CD14-positive monocyte (primary cell): ENCODE measurements at regions not wholly inside any gene's neighbourhood (a gene's known extent, or its start where the extent isn't known, plus 50 kb on each side); places are given as distances from the start of the nearest gene placed in this dataset.

Source experiments
- DNase-seq, 3 donors: peaks; one replicate each; pipeline ENCODE4 v3.0.0-alpha.2; 2011 to 2022
- H2AFZ ChIP-seq: 2 replicates; pipeline ENCODE4 v1.6.0; 2012; ENCODE audit warnings: mild to moderate bottlenecking, low read depth, low read length, inconsistent platforms; ENCODE audit not compliant: insufficient read depth, poor library complexity, severe bottlenecking
- H3K27ac ChIP-seq, 2 donors: 1 replicate in 1 of 2; 2 replicates in 1 of 2; pipeline ENCODE4 v1.5.1; 2012 to 2013; ENCODE audit warnings: low read length in 2 of 2, control low read depth in 1 of 2, inconsistent platforms in 1 of 2, low read depth in 1 of 2, mild to moderate bottlenecking in 1 of 2
- H3K27me3 ChIP-seq, 2 donors: one replicate each; pipeline versions ENCODE4 v1.6.0 to v1.6.1; 2011 to 2013; ENCODE audit warnings: low read length in 2 of 2; ENCODE audit not compliant: control insufficient read depth in 2 of 2, insufficient read depth in 2 of 2
- H3K36me3 ChIP-seq, 2 donors: replicated peaks in 1 of 2; 1 replicate in 1 of 2; 2 replicates in 1 of 2; pipeline versions ENCODE4 v1.5.1 to v1.6.1; 2012 to 2013; ENCODE audit warnings: low read length in 2 of 2, control low read depth in 1 of 2, inconsistent platforms in 1 of 2, mild to moderate bottlenecking in 1 of 2; ENCODE audit not compliant: insufficient read depth in 2 of 2, control insufficient read depth in 1 of 2
- H3K4me1 ChIP-seq, 2 donors: 1 replicate in 1 of 2; 2 replicates in 1 of 2; pipeline versions ENCODE4 v1.5.1 to v1.6.1; 2012 to 2013; ENCODE audit warnings: low read length in 2 of 2, control low read depth in 1 of 2, inconsistent platforms in 1 of 2, mild to moderate bottlenecking in 1 of 2, moderate library complexity in 1 of 2; ENCODE audit not compliant: insufficient read depth in 2 of 2, control insufficient read depth in 1 of 2
- H3K4me2 ChIP-seq: replicated peaks from 2 replicates; pipeline ENCODE3; 2012; ENCODE audit warnings: low read length, moderate library complexity, mild to moderate bottlenecking; ENCODE audit not compliant: poor library complexity, severe bottlenecking; ENCODE audit errors: extremely low read depth
- H3K4me3 ChIP-seq, 3 experiments: fragments of 200-600 bp in 1 of 3; sonication (generic) in 1 of 3; replicated peaks in 1 of 3; 1 replicate in 2 of 3; 2 replicates in 1 of 3; pipeline ENCODE4 v1.5.1; 2011 to 2013; ENCODE audit warnings: low read length in 3 of 3, mild to moderate bottlenecking in 3 of 3, control low read depth in 2 of 3, low read depth in 2 of 3, inconsistent platforms in 1 of 3, moderate library complexity in 1 of 3
- H3K79me2 ChIP-seq: 2 replicates; pipeline ENCODE4 v1.6.0; 2012; ENCODE audit warnings: mild to moderate bottlenecking, control low read depth, inconsistent platforms, low read length, moderate library complexity; ENCODE audit not compliant: insufficient read depth
- H3K9ac ChIP-seq: 2 replicates; pipeline ENCODE4 v1.6.0; 2017; ENCODE audit warnings: low read length, mild to moderate bottlenecking; ENCODE audit not compliant: insufficient read depth, poor library complexity, severe bottlenecking
- H3K9me3 ChIP-seq, 2 donors: replicated peaks in 1 of 2; 1 replicate in 1 of 2; 2 replicates in 1 of 2; pipeline versions ENCODE4 v1.5.1 to v1.6.1; 2012 to 2013; ENCODE audit warnings: low read length in 2 of 2, control low read depth in 1 of 2; ENCODE audit not compliant: control insufficient read depth in 1 of 2, insufficient read depth in 1 of 2
- H4K20me1 ChIP-seq: 2 replicates; pipeline ENCODE4 v1.6.0; 2012; ENCODE audit warnings: mild to moderate bottlenecking, low read length, control low read depth, moderate library complexity; ENCODE audit not compliant: insufficient read depth
- H3K27ac Mint-ChIP-seq, 7 donors: one replicate each; pipeline ENCODE4 v1.8.0; 2020; ENCODE audit warnings: mild to moderate bottlenecking in 7 of 7, mixed read lengths in 7 of 7, moderate library complexity in 6 of 7, inconsistent platforms in 2 of 7
- H3K27me3 Mint-ChIP-seq, 3 donors: one replicate each; pipeline ENCODE4 v1.8.0; 2021 to 2022; ENCODE audit warnings: low read depth in 3 of 3, mild to moderate bottlenecking in 3 of 3, mixed read lengths in 3 of 3, moderate library complexity in 3 of 3, inconsistent platforms in 1 of 3
- H3K36me3 Mint-ChIP-seq, 2 donors: one replicate each; pipeline ENCODE4 v1.8.0; 2020; ENCODE audit warnings: mixed read lengths in 2 of 2, inconsistent platforms in 1 of 2, mild to moderate bottlenecking in 1 of 2
- H3K4me1 Mint-ChIP-seq: one replicate; pipeline ENCODE4 v1.8.0; 2020; ENCODE audit warnings: mild to moderate bottlenecking, mixed read lengths
- H3K4me3 Mint-ChIP-seq, 2 donors: one replicate each; pipeline ENCODE4 v1.8.0; 2020; ENCODE audit warnings: mild to moderate bottlenecking in 2 of 2, mixed read lengths in 2 of 2, moderate library complexity in 1 of 2
- H3K9me3 Mint-ChIP-seq, 7 donors: one replicate each; pipeline ENCODE4 v1.8.0; 2020 to 2022; ENCODE audit warnings: mixed read lengths in 7 of 7, mild to moderate bottlenecking in 6 of 7, moderate library complexity in 6 of 7, inconsistent platforms in 2 of 7
- WGBS: methylation state at CpG from one replicate; pipeline ENCODE4 v1.1.5; 2013; ENCODE audit warnings: missing lambda C conversion rate; ENCODE audit not compliant: insufficient coverage; 5-methylcytosine and 5-hydroxymethylcytosine counted together
- intact Hi-C, 2 donors: fragments of 100-400 bp; cut with micrococcal nuclease; formaldehyde crosslinking; loops; one replicate each; pipeline versions ENCODE4 v1.15.0 to v1.15.1; 2023
- TF ChIP-seq, protein P1 (sequence below): fragments of 200-600 bp; IDR thresholded peaks from one replicate; pipeline ENCODE4 v1.8.0; 2022; ENCODE audit warnings: antibody characterized with exemption, mild to moderate bottlenecking

DNA sequence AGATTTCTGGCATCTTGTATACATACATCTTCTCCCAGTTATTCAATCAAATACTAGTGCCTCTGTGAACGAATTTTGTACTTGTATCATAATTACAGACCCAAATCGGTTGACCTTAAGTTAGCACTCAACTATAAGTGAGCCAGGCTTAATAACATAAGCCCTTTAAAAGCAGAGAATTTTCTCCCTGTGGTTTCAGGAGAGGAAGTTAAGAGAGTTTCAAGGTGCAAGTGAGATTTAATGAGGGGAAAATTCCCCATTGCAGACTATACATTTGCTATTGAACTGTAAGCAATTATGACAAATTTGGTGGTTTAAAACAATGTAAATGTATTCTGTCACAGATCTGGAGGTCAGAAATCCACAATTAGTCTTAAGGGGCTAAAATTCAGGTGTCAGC, 261.9 kb upstream of the NREP start:
- Histone ChIP-seq H3K27ac (no peak overlapping the region), H3K9ac (no peak overlapping the region), H3K9me3 (no peaks in the 10 kb centered on the region), H3K4me3 (no peak overlapping the region), H3K27me3 (no peaks in the 10 kb centered on the region), H3K4me1 (no peaks in the 10 kb centered on the region), H4K20me1 (no peaks in the 10 kb centered on the region), H3K79me2 (no peaks in the 10 kb centered on the region), H3K4me2 (no peak overlapping the region), H2AFZ (no peak overlapping the region), H3K36me3 (no peaks in the 10 kb centered on the region)
- Mint-ChIP-seq H3K27me3 (peaks cover 0 to 1% (median 0%) of the 10 kb centered on the region in 3 donors), H3K36me3 (no peaks in the 10 kb centered on the region), H3K9me3 (no peaks in the 10 kb centered on the region), H3K4me1 (no peaks in the 10 kb centered on the region), H3K4me3 (no peak overlapping the region), H3K27ac (no peak overlapping the region)
- no CpG with 5 or more reads among the region's 2 CpGs for WGBS
- TF ChIP-seq, protein P1, sequence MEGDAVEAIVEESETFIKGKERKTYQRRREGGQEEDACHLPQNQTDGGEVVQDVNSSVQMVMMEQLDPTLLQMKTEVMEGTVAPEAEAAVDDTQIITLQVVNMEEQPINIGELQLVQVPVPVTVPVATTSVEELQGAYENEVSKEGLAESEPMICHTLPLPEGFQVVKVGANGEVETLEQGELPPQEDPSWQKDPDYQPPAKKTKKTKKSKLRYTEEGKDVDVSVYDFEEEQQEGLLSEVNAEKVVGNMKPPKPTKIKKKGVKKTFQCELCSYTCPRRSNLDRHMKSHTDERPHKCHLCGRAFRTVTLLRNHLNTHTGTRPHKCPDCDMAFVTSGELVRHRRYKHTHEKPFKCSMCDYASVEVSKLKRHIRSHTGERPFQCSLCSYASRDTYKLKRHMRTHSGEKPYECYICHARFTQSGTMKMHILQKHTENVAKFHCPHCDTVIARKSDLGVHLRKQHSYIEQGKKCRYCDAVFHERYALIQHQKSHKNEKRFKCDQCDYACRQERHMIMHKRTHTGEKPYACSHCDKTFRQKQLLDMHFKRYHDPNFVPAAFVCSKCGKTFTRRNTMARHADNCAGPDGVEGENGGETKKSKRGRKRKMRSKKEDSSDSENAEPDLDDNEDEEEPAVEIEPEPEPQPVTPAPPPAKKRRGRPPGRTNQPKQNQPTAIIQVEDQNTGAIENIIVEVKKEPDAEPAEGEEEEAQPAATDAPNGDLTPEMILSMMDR = no peak
- intact Hi-C loops = no loop called here
- DNase-seq = no peak

DNA sequence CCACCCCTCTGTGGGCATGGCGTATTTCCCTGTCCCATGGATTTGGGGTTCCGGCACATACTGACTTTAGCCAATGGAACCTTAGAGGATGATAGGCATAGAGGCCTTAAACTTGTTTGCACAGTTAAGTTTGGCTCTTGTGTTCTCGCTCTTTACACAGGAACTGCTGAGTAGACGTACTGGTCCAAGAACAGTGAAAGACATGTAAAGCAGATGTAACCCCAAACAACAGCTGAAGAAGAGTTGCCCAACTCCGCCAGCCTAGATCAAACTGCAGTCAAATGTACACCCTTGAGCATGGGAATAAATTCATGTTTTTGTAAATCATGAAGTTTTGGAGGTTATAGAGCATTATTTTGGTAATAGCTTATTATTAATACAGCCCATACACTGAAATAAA, 260.0 kb upstream of the NREP start:
- intact Hi-C loops = no loop called here
- Histone ChIP-seq H3K9me3 (no peaks in the 10 kb centered on the region), H3K27ac (no peak overlapping the region), H2AFZ (no peak overlapping the region), H4K20me1 (no peaks in the 10 kb centered on the region), H3K36me3 (no peaks in the 10 kb centered on the region), H3K4me1 (no peaks in the 10 kb centered on the region), H3K4me2 (no peak overlapping the region), H3K27me3 (no peaks in the 10 kb centered on the region), H3K9ac (no peak overlapping the region), H3K79me2 (no peaks in the 10 kb centered on the region), H3K4me3 (no peak overlapping the region)
- H3K9me3 Mint-ChIP-seq = no peaks in the 10 kb centered on the region
- peaks cover 0 to 1% (median 0%) of the 10 kb centered on the region in 3 donors for H3K27me3 Mint-ChIP-seq
- no peak overlapping the region for H3K4me3 Mint-ChIP-seq
- H3K4me1 Mint-ChIP-seq = no peaks in the 10 kb centered on the region
- no peak overlapping the region for H3K27ac Mint-ChIP-seq
- WGBS = 88% methylated on average over 3 of the region's 5 CpGs
- TF ChIP-seq, protein P1 = no peak
- no peaks in the 10 kb centered on the region for H3K36me3 Mint-ChIP-seq
- DNase-seq = no peak
